ENCODE measurements at regions not wholly inside any gene's neighbourhood (a gene's known extent, or its start where the extent isn't known, plus 50 kb on each side); places are given as distances from the start of the nearest gene placed in this dataset.
A peak's percentile ranks its signal among the peaks of the same experiment; 100 is the strongest.

- DNase-seq (no peak), ATAC-seq (no peak)
- Histone ChIP-seq H3K27ac (no peak within 1 kb of the TSS), H3K27me3 (no peaks in the 10 kb centered on the region), H3K4me3 (no peak within 1 kb of the TSS), H3K9me3 (no peaks in the 10 kb centered on the region), H3K4me1 (peaks cover 0 to 9% (median under 1%) of the 10 kb centered on the region in 4 donors), H3K36me3 (no peaks in the 10 kb centered on the region)
- intact Hi-C loops (cut with DNase I) = no loop called here
- 59% methylated on average over 18 of the region's 30 CpGs for WGBS (ENCODE audit: insufficient coverage, low coverage, low lambda C conversion rate, missing lambda C conversion rate)
- no peak for TF ChIP-seq CTCF (IDR thresholded peaks at IDR 0.05)
- no peak for TF ChIP-seq POLR2A (IDR thresholded peaks at IDR 0.05)
Observed at GRCh38 chr3:159839561-159840379, 148.9 kb upstream of the IL12A start, which contains the start of gene SCHIP1. SCHIP1 (plus strand) TSS chr3:159839861.

GRCh38 chr3:159840703-159841299 is 147.8 kb upstream of the IL12A start:
- Histone ChIP-seq H3K9me3 (no peaks in the 10 kb centered on the region), H3K36me3 (no peaks in the 10 kb centered on the region), H3K27ac (no peak overlapping the region), H3K4me1 (peaks cover 0 to 10% (median 1%) of the 10 kb centered on the region in 4 donors), H3K4me3 (no peak overlapping the region), H3K27me3 (no peaks in the 10 kb centered on the region)
- TF ChIP-seq POLR2A (IDR thresholded peaks at IDR 0.05) (no peak), CTCF (IDR thresholded peaks at IDR 0.05) (no peak)
- WGBS (ENCODE audit: insufficient coverage, low coverage, low lambda C conversion rate, missing lambda C conversion rate) = 43% methylated on average over 3 of the region's 3 CpGs
- intact Hi-C loops (cut with DNase I) = no loop called here
- ATAC-seq (peak in 2 of 4 donors; percentile 45 to 54), DNase-seq (no peak)

- H3K27ac ChIP-seq = no peak overlapping the region
- TF ChIP-seq POLR2A (IDR thresholded peaks at IDR 0.05) (no peak), CTCF (IDR thresholded peaks at IDR 0.05) (no peak)
Observed at GRCh38 chr3:159841766-159842165, 146.9 kb upstream of the IL12A start.

GRCh38 chr3:159843840-159844730 is 144.6 kb upstream of the IL12A start:
- Histone ChIP-seq H3K27ac (no peak overlapping the region), H3K4me3 (no peak overlapping the region), H3K9me3 (no peaks in the 10 kb centered on the region), H3K27me3 (no peaks in the 10 kb centered on the region), H3K4me1 (peaks cover 0 to 16% (median 3%) of the 10 kb centered on the region in 4 donors), H3K36me3 (no peaks in the 10 kb centered on the region)
- ATAC-seq (no peak), DNase-seq (no peak)
- TF ChIP-seq POLR2A (IDR thresholded peaks at IDR 0.05) = no peak
- no peak for TF ChIP-seq CTCF (IDR thresholded peaks at IDR 0.05)
- intact Hi-C loops (cut with DNase I) = no loop called here
- 63% methylated on average over 7 of the region's 7 CpGs for WGBS (ENCODE audit: insufficient coverage, low coverage, low lambda C conversion rate, missing lambda C conversion rate)

More at GRCh38 chr3:159841766-159842165, 146.9 kb upstream of the IL12A start:
- Histone ChIP-seq H3K27me3 (no peaks in the 10 kb centered on the region), H3K9me3 (no peaks in the 10 kb centered on the region), H3K36me3 (no peaks in the 10 kb centered on the region), H3K4me1 (peaks cover 0 to 16% (median 3%) of the 10 kb centered on the region in 4 donors), H3K4me3 (no peak overlapping the region)
- 100% methylated on average over 1 of the region's 1 CpG for WGBS (ENCODE audit: insufficient coverage, low coverage, low lambda C conversion rate, missing lambda C conversion rate)
- intact Hi-C loops (cut with DNase I) = no loop called here
- ATAC-seq (no peak), DNase-seq (no peak)
